ENCODE measurements at regions not wholly inside any gene's neighbourhood (a gene's known extent, or its start where the extent isn't known, plus 50 kb on each side); places are given as distances from the start of the nearest gene placed in this dataset.
A peak's percentile ranks its signal among the peaks of the same experiment; 100 is the strongest.

- H3K23me2 ChIP-seq (ENCODE audit: low read depth, low read length): no peaks in the 10 kb centered on the region
- no peak for TF ChIP-seq USF2 (IDR thresholded peaks at IDR 0.05; ENCODE audit: low read length)
- TF ChIP-seq YY1 (IDR thresholded peaks at IDR 0.05; ENCODE audit: low read depth, low read length): no peak
- TF ChIP-seq EGR1 (IDR thresholded peaks at IDR 0.05; ENCODE audit: borderline replicate concordance, low read depth, low read length): no peak
- TF ChIP-seq EZH2 (IDR thresholded peaks at IDR 0.05; ENCODE audit: low read depth, low read length, severe bottlenecking): no peak
- TF ChIP-seq CTBP2 (IDR thresholded peaks at IDR 0.05; ENCODE audit: borderline replicate concordance, insufficient read depth, insufficient read length, low read length): no peak
- TF ChIP-seq SAP30 (IDR thresholded peaks at IDR 0.05; ENCODE audit: insufficient read depth, insufficient replicate concordance, low read length): no peak
- TF ChIP-seq RFX5 (IDR thresholded peaks at IDR 0.05; ENCODE audit: borderline replicate concordance, low read depth, low read length): no peak
- no peak for TF ChIP-seq PHF8 (conservative IDR thresholded peaks at IDR 0.05; ENCODE audit: low read depth, low read length)
- no peak overlapping the region for H3K9ac ChIP-seq (replicated peaks in 1 of 4; ENCODE audit: extremely low read depth in 1 of 4, low read depth in 3 of 4, low read length in 3 of 4)
- no peak overlapping the region for H2BK15ac ChIP-seq (ENCODE audit: low read length)
- H4K8ac ChIP-seq (ENCODE audit: extremely low read depth, insufficient read depth, low read length): no peak overlapping the region
- no peak overlapping the region for H3K4ac ChIP-seq (replicated peaks; ENCODE audit: insufficient read length, low read depth, low read length)
- peaks cover 0 to 7% (median 4%) of the 10 kb centered on the region in 4 experiments; a peak in 4 of 7 replicates for H3K27me3 ChIP-seq (replicated peaks in 1 of 4; ENCODE audit: control insufficient read depth in 3 of 4, extremely low read depth in 1 of 4, insufficient read depth in 3 of 4, low read length in 3 of 4)
- H2BK12ac ChIP-seq (ENCODE audit: low read depth, low read length): no peak overlapping the region
- H3K36me3 ChIP-seq (ENCODE audit: control insufficient read depth in 2 of 4, insufficient read depth in 4 of 4, low read length in 3 of 4): no peaks in the 10 kb centered on the region; a peak in 1 of 8 replicates
- DNase-seq (ENCODE audit: low read depth in 1 of 2, low spot score in 2 of 2) (peak in 1 of 2 experiments; percentile 10), FAIRE-seq (no peak)
- 0 out of 4 replicates have a peak, but pooled peaks cover 0 to 4% of the 10 kb centered on the region in 2 experiments for H3K9me3 ChIP-seq (ENCODE audit: insufficient read depth in 2 of 2, low read depth in 1 of 2, low read length in 1 of 2)
- no peak overlapping the region for H3K27ac ChIP-seq (ENCODE audit: low read depth, low read length)
- WGBS, 2 experiments (ENCODE audit: extremely low coverage in 1 of 2, insufficient coverage in 1 of 2, insufficient read length in 1 of 2, insufficient replicate concordance in 2 of 2, low coverage in 1 of 2, low lambda C conversion rate in 2 of 2, missing lambda C conversion rate in 1 of 2): 73% methylated on average over 3 of the region's 3 CpGs; no CpG with 5 or more reads in 1 of the 2 experiments
- no peaks in the 10 kb centered on the region for H3K79me2 ChIP-seq (ENCODE audit: control insufficient read depth in 1 of 2, insufficient read depth in 2 of 2, low read length in 2 of 2)
- H2AK5ac ChIP-seq (ENCODE audit: low read depth, low read length): no peak overlapping the region
- no peak overlapping the region for H2AFZ ChIP-seq (ENCODE audit: low read length)
- H3K4me2 ChIP-seq (ENCODE audit: insufficient read depth in 1 of 2, low read depth in 2 of 2, low read length in 2 of 2): peak overlapping the region in 1 of 2 experiments; percentile 2; a peak in 1 of 4 replicates
- no peak overlapping the region for H2BK120ac ChIP-seq (replicated peaks; ENCODE audit: low read depth, low read length)
- H3K18ac ChIP-seq (ENCODE audit: extremely low read depth, low read length): no peak overlapping the region
- no peaks in the 10 kb centered on the region for H3K79me1 ChIP-seq (ENCODE audit: low read depth, low read length)
- no peaks in the 10 kb centered on the region for H4K20me1 ChIP-seq (replicated peaks in 1 of 2; ENCODE audit: control insufficient read depth in 1 of 2, insufficient read depth in 2 of 2, low read length in 2 of 2)
- H2BK20ac ChIP-seq (ENCODE audit: low read length): no peak overlapping the region
- no peak overlapping the region for H3K23ac ChIP-seq (ENCODE audit: insufficient read length)
- CTCF ChIA-PET (ENCODE audit: partially characterized antibody): interaction anchor here (0.7 to 0.8 kb wide), 2 partner anchors 67 to 1629 kb away, joined by 3 read pairs; no protein-coding TSS in a partner anchor
- H4K5ac ChIP-seq (ENCODE audit: insufficient read length, low read depth, low read length): no peak overlapping the region
- no peak overlapping the region for H3K14ac ChIP-seq (ENCODE audit: insufficient read length)
- H3K4me1 ChIP-seq (replicated peaks in 1 of 4; ENCODE audit: control insufficient read depth in 3 of 4, insufficient read depth in 4 of 4, low read length in 3 of 4): peaks cover 0 to under 1% (median 0%) of the 10 kb centered on the region in 4 experiments; a peak in 1 of 7 replicates
- no peak overlapping the region for H3K56ac ChIP-seq (replicated peaks; ENCODE audit: insufficient read length, low read depth, low read length)
- POLR2A ChIA-PET (ENCODE audit: partially characterized antibody): no interaction called here
- H4K91ac ChIP-seq (replicated peaks; ENCODE audit: insufficient read length, low read length): no peak overlapping the region
- no peak overlapping the region for H2BK5ac ChIP-seq (ENCODE audit: low read depth, low read length)
- H3K4me3 ChIP-seq (ENCODE audit: extremely low read depth in 1 of 4, insufficient read depth in 2 of 4, low read depth in 3 of 4, low read length in 4 of 4): no peak overlapping the region
These were observed 123.1 kb upstream of the VRK1 start for GRCh38 chr14:96674121-96674520.
